HG03442 (cell line): ENCODE measurements at regions not wholly inside any gene's neighbourhood (a gene's known extent, or its start where the extent isn't known, plus 50 kb on each side); places are given as distances from the start of the nearest gene placed in this dataset.
"Not testable (repeated sequence)": the region's sequence is repeated elsewhere in the genome, so short reads cannot be mapped to it uniquely, and the experiment has no call there.

Experiments
- ATAC-seq: cut with Tn5 transposase; IDR thresholded peaks from one replicate; pipeline ENCODE4 v1.9.1; 2021; ENCODE audit warnings: mild to moderate bottlenecking, moderate library complexity; ENCODE audit not compliant: unreplicated experiment

- no peak for ATAC-seq
Measured at GRCh38 chr2:120638450-120638849, 97.2 kb upstream of the GLI2 start.

DNA sequence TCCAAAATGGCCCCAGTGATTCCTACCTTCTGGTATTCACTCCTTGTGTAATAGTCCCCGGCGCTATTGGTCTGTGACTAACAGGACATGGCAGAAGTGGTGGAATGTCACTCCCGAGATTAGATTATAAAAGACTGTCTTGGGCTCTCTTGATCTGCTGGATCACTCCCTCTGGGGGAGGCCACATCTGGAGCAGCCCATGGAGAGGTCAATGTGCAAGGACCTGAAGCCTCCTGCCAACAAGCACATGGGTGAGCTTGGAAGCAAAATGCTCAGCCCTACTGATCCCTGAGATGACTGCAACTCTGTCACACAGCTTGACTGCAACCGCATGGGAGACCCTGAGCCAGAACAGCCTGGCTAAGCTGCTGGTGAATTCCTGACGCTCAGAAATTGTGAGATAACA is 94.3 kb upstream of the GLI2 start:
- ATAC-seq = no peak

- ATAC-seq = no peak
Measured at GRCh38 chr2:120642646-120643045, 93.0 kb upstream of the GLI2 start.

DNA sequence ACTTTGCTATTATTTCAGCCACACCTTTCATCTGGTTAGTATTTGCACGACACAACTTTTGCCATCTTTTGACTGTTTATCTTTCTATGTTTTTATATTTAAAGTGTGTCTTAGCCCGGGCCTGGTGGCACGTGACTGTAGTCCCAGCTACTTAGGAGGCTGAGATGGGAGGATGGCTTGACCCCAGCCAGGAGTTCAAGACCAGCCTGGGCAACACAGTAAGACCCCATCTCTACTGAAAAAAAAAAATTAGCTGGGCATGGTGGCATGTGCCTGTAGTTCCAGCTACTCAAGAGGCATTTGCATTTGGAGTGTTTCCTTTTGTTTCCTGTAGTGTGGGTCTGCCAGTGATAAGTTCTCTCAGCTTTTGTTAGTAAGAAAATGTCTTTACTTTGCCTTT is 88.7 kb upstream of the GLI2 start:
- no peak for ATAC-seq

- ATAC-seq = no peak
Measured at GRCh38 chr2:120647487-120647886, 88.2 kb upstream of the GLI2 start.

DNA sequence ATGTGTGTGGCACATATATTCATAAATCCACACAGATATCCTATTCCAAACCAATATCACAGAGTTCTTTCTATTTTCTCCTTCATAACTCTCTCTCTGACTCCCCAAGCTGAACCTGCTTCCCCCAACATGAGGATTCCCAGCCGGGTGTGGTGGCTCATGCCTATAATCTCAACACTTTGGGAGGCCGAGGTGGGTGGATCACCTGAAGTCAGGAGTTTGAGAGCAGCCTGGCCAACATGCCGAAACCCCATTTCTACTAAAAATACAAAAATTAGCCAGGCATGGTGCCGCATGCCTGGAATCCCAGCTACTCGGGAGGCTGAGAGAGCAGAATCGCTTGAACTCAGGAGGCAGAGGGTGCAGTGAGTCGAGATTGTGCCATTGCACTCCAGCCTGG is 86.3 kb upstream of the GLI2 start:
- not testable (repeated sequence) for ATAC-seq

DNA sequence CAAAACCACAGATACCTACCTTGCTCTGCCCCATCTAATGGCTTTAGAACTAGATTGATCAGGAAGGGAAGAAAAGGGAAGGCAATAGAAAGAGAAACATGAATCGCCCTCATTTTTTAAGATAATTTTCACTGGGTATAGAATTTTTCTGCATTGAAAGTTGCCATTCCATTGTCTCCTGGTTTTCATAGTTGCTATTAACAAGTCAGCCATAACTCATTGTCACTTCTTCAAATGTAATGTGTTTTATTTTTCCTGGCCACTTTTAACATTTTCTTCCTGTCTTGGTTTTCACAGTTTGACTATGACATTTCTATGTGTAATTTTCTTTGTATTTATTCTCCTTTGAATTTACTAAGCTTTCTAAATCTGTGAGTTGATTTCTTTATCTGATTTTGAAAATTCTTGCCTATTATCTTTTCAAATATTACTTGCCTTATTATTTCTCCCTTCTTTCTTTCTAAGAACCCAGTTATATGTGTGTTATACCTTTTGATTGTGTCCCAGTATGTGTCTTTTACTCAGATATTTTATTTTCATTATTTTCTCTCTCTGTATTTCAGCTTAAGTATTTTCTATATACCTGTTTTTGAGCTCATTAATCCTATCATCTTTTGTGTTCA is 85.5 kb upstream of the GLI2 start:
- ATAC-seq = no peak

GRCh38 chr2:120651818-120652217 is 83.8 kb upstream of the GLI2 start:
- no peak for ATAC-seq

DNA sequence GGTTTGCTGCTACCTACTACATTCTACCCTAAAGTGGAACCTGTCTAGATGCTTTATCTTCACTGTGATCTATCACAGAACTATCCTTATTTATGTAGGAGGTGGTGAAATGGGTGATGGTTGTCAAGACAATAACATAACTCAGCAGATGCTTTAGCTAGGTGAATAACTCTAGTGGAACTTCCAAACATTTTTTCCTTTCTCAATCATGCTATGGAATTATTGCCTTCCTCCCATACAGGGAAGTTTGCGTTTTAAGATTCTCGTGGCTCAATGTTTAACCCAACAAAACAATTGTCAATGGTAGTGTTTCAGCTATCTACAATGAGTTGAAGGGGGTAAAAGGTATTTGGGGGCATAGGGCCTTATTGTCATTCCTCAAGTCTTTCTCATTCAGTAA is 82.6 kb upstream of the GLI2 start:
- no peak for ATAC-seq

DNA sequence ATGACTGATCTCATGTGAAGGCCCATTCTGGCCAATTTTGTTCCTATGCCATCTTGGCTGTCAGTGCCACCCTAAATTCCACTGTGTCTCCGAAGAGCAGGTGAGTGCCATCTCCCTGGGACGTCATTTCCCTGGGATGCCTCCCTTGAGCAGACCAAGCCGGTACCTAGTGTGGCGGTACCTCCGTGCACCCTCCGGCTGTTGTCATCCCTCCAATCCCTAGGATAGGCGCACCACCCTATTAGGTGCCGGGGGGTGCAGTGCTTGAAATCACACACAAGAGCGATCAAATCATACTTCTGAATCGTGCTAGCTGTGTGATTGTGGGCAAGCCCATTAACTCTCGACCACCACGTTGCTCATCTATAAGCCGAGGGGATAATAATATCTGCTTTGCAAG is 81.8 kb upstream of the GLI2 start:
- ATAC-seq = no peak

- no peak for ATAC-seq
Measured at GRCh38 chr2:120654381-120655134, 81.1 kb upstream of the GLI2 start.

DNA sequence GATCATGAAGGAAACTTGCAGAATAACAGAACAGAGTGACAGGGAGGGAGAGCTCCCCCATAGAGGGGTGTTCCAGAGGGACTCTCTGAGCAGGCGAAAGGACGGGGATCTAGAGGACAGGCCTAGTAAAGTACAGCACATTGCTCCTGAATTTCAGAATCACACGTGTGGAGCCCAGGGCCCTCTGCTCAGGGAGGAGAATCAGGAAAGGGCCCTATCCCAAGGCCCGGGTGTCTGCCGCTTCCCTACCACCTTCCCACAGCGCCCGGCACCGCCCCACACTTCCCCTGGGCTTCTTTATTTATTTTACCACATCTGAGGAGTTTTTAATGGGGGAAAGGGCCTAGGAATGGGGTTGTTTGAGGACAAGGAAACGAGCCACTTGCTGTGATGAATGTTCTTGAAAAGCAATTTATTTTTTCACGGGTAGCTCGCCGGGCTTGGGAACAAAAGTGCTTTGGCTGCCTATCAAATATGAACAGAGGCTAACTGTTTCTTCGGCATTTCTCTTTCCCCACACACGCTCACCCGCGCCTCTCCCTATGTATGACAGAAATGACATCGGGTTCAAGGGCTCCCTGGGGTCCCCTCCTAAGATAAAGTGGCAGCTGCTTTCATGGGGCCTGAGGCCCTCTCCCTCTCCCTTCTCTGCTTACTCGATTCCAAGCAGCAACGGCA is 79.3 kb upstream of the GLI2 start:
- no peak for ATAC-seq

GRCh38 chr2:120658042-120658769 is 77.5 kb upstream of the GLI2 start:
- ATAC-seq = no peak

GRCh38 chr2:120658770-120659158 is 76.9 kb upstream of the GLI2 start:
- ATAC-seq = no peak

GRCh38 chr2:120659275-120659977 is 76.2 kb upstream of the GLI2 start:
- no peak for ATAC-seq

DNA sequence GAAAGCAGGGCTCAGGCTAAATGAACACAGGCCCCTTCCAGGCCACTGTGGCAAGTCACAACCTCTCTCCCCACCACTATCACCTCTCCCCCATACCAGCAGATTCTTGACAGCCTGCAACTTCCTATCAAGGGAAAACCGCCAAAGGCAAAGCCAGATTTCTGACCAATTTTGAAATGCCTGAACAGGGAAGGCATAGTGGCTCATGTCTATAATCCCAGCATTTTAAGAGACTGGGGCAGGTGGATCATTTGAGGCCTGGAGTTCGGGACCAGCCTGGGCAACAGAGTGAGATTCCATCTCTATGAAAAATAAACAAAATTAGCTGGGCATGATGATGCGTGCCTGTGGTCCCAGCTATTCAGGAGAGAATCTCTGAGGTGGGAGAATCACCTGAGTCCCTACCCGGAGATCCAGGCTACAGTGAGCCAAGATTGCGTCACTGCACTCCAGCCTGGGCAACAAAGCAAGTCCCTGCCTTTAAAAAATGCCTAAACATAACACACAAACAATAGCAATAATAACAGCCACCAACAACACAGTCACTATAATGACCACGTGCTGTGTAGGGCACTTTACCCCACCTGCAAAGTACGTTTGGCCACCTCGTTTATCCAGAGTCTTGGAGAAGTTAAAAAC is 75.5 kb upstream of the GLI2 start:
- no peak for ATAC-seq

- no peak for ATAC-seq
Measured at GRCh38 chr2:120660771-120661459, 74.8 kb upstream of the GLI2 start.

DNA sequence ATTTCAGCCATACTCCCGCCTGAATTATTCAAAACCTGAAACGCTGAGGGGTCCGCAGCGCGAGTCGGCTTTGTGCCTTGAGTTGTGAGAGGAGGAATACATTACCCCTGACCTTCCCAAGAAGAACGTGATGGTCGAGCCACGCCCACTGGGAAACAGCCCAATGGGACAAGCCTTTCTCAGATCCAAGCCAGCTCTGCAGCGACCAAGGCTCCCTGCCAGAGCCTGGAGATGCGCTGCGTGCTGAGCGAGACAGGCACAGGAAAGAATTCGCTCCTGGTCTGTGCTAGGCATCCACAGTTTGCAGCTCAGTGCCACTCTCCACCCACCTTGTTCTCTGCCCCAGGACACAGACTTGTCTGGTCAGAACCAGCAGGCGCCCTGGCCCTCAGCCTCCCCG is 74.1 kb upstream of the GLI2 start:
- no peak for ATAC-seq

- no peak for ATAC-seq
Measured at GRCh38 chr2:120662046-120662445, 73.6 kb upstream of the GLI2 start.

GRCh38 chr2:120662746-120663145 is 72.9 kb upstream of the GLI2 start:
- ATAC-seq = no peak
